ENCODE measurements at regions not wholly inside any gene's neighbourhood (a gene's known extent, or its start where the extent isn't known, plus 50 kb on each side); places are given as distances from the start of the nearest gene placed in this dataset.
"Not testable (repeated sequence)": the region's sequence is repeated elsewhere in the genome, so short reads cannot be mapped to it uniquely, and the experiment has no call there.

DNA sequence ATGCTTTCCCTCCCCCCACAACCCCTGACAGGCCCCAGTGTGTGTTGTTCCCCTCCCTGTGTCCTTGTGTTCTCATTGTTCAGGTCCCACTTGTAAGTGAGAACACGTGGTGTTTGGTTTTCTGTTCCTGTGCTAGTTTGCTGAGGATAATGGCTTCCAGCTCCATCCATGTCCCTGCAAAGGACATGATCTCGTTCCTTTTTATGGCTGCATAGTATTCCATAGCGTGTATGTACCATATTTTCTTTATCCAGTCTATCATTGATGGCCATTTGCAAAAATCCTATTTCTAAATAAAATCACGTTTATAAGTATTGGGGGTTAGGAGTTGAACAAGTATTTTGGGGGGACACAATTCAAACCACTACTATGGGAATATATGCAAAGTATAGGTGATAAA is 69.5 kb upstream of the TNP1 start:
- not testable (repeated sequence) for H3K4me3 ChIP-seq (ENCODE audit: low read depth in 1 of 5, low read length in 5 of 5); H3K9ac ChIP-seq (ENCODE audit: low read length in 5 of 5); H3K27ac ChIP-seq (ENCODE audit: low read depth, low read length); H3K36me3 ChIP-seq (ENCODE audit: control insufficient read depth in 5 of 5, insufficient read depth in 5 of 5, low read length in 5 of 5); H3K9me3 ChIP-seq (ENCODE audit: control insufficient read depth in 5 of 5, low read length in 5 of 5); H3K27me3 ChIP-seq (ENCODE audit: control insufficient read depth in 5 of 5, insufficient read depth in 4 of 5, low read length in 5 of 5)
- H3K4me1 ChIP-seq (ENCODE audit: control insufficient read depth in 5 of 5, insufficient read depth in 5 of 5, low read length in 5 of 5): peaks cover 0 to 22% (median 0%) of the 10 kb centered on the region in 5 donors

DNA sequence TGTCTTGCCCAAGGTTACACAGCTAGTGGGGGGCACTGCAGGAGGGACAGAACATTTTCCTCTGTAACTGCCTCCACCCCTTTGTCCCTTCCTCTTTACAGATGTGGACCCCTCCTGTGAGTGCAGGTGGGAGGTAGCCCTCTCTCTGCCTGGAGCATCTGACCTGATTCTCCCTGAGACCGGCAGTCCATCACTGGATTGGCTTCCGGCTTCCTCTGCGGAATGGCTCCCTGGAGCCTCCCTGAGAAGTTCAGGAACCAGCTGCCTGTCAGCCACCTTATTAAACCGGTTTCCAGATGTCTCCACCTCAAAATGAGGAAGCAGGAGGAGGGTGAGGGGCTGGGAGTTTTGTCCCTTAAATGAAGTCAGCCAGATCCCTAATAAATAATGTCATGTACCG is 67.3 kb upstream of the TNP1 start:
- Histone ChIP-seq H3K4me1 (ENCODE audit: control insufficient read depth in 5 of 5, insufficient read depth in 5 of 5, low read length in 5 of 5) (peaks cover 0 to 12% (median 0%) of the 10 kb centered on the region in 5 donors), H3K9me3 (ENCODE audit: control insufficient read depth in 5 of 5, low read length in 5 of 5) (no peaks in the 10 kb centered on the region), H3K36me3 (ENCODE audit: control insufficient read depth in 5 of 5, insufficient read depth in 5 of 5, low read length in 5 of 5) (no peaks in the 10 kb centered on the region), H3K9ac (ENCODE audit: low read length in 5 of 5) (no peak overlapping the region), H3K27ac (ENCODE audit: low read depth, low read length) (no peak overlapping the region), H3K4me3 (ENCODE audit: low read depth in 1 of 5, low read length in 5 of 5) (no peak overlapping the region), H3K27me3 (ENCODE audit: control insufficient read depth in 5 of 5, insufficient read depth in 4 of 5, low read length in 5 of 5) (peaks cover 0 to 2% (median 0%) of the 10 kb centered on the region in 5 donors)

DNA sequence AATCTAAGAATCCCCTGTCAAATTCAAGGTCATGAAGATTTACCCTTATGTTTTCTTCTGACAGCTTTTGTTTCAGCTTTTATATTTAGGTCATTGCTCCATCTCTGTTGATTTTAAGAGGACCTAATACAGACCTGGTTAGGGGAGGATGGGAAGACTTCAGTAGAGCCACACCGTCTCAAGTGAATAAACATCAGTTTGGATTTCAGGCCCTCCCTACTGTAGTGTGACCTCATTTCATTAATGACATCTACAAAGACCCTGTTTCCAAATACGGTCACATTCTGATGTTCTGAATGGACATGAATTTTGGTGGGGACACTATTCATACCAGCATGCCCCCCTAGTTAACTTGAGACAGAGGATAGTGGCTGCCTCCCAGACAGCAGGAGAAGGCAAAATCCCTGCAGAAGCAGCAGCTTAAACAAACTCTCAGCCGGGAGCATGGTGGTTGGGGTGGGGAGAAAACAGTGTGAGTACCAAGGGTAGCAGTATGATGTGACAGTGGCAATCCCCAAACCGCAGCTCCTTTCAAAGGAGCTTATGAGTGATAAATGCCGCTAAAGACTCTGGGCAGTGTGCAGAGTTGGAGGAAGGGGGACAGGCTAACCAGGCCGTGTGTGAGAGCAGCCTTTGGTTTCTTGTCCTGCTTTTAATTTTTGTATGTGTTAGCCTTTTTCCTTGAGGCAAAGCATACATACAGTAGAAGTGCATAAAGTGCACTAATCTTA is 65.9 kb upstream of the TNP1 start:
- H3K4me3 ChIP-seq (ENCODE audit: low read depth in 1 of 5, low read length in 5 of 5): no peak overlapping the region
- no peaks in the 10 kb centered on the region for H3K36me3 ChIP-seq (ENCODE audit: control insufficient read depth in 5 of 5, insufficient read depth in 5 of 5, low read length in 5 of 5)
- peaks cover 0 to 12% (median 0%) of the 10 kb centered on the region in 5 donors for H3K4me1 ChIP-seq (ENCODE audit: control insufficient read depth in 5 of 5, insufficient read depth in 5 of 5, low read length in 5 of 5)
- peaks cover 0 to 2% (median 0%) of the 10 kb centered on the region in 5 donors for H3K27me3 ChIP-seq (ENCODE audit: control insufficient read depth in 5 of 5, insufficient read depth in 4 of 5, low read length in 5 of 5)
- H3K9me3 ChIP-seq (ENCODE audit: control insufficient read depth in 5 of 5, low read length in 5 of 5): no peaks in the 10 kb centered on the region
- no peak overlapping the region for H3K27ac ChIP-seq (ENCODE audit: low read depth, low read length)
- no peak overlapping the region for H3K9ac ChIP-seq (ENCODE audit: low read length in 5 of 5)

GRCh38 chr2:216925006-216925405 is 65.1 kb upstream of the TNP1 start:
- Histone ChIP-seq H3K4me3 (ENCODE audit: low read depth in 1 of 5, low read length in 5 of 5) (no peak overlapping the region), H3K36me3 (ENCODE audit: control insufficient read depth in 5 of 5, insufficient read depth in 5 of 5, low read length in 5 of 5) (no peaks in the 10 kb centered on the region), H3K9ac (ENCODE audit: low read length in 5 of 5) (no peak overlapping the region), H3K9me3 (ENCODE audit: control insufficient read depth in 5 of 5, low read length in 5 of 5) (no peaks in the 10 kb centered on the region), H3K27me3 (ENCODE audit: control insufficient read depth in 5 of 5, insufficient read depth in 4 of 5, low read length in 5 of 5) (peaks cover 0 to 2% (median 0%) of the 10 kb centered on the region in 5 donors), H3K27ac (ENCODE audit: low read depth, low read length) (no peak overlapping the region), H3K4me1 (ENCODE audit: control insufficient read depth in 5 of 5, insufficient read depth in 5 of 5, low read length in 5 of 5) (peaks cover 0 to 13% (median 0%) of the 10 kb centered on the region in 5 donors)

DNA sequence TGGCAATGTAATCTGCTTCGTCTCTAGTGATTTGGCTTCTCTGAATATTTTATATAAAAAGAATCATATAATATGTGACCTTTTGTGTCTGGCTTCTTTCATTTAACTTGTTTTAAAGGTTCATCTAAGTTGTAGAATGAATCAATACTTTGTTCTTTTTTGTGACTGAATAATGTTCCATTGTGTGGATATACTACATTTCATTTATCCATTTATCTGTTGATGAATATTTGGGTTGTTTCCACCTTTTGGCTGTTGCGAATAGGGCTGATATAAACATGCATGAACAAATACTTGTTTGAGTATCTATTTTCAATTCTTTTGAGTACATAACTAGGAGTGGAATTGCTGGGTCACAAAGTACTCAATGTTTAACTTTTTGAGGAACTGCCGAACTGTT is 63.8 kb upstream of the TNP1 start:
- peaks cover 0 to 2% (median 0%) of the 10 kb centered on the region in 5 donors for H3K27me3 ChIP-seq (ENCODE audit: control insufficient read depth in 5 of 5, insufficient read depth in 4 of 5, low read length in 5 of 5)
- H3K4me3 ChIP-seq (ENCODE audit: low read depth in 1 of 5, low read length in 5 of 5): no peak overlapping the region
- H3K27ac ChIP-seq (ENCODE audit: low read depth, low read length): no peak overlapping the region
- H3K9me3 ChIP-seq (ENCODE audit: control insufficient read depth in 5 of 5, low read length in 5 of 5): no peaks in the 10 kb centered on the region
- no peak overlapping the region for H3K9ac ChIP-seq (ENCODE audit: low read length in 5 of 5)
- peaks cover 0 to 14% (median 0%) of the 10 kb centered on the region in 5 donors for H3K4me1 ChIP-seq (ENCODE audit: control insufficient read depth in 5 of 5, insufficient read depth in 5 of 5, low read length in 5 of 5)
- no peaks in the 10 kb centered on the region for H3K36me3 ChIP-seq (ENCODE audit: control insufficient read depth in 5 of 5, insufficient read depth in 5 of 5, low read length in 5 of 5)

GRCh38 chr2:216922175-216922780 is 62.4 kb upstream of the TNP1 start:
- H3K4me3 ChIP-seq (ENCODE audit: low read depth in 1 of 5, low read length in 5 of 5): no peak overlapping the region
- H3K36me3 ChIP-seq (ENCODE audit: control insufficient read depth in 5 of 5, insufficient read depth in 5 of 5, low read length in 5 of 5): no peaks in the 10 kb centered on the region
- H3K4me1 ChIP-seq (ENCODE audit: control insufficient read depth in 5 of 5, insufficient read depth in 5 of 5, low read length in 5 of 5): peaks cover 0 to 21% (median 6%) of the 10 kb centered on the region in 5 donors
- H3K27me3 ChIP-seq (ENCODE audit: control insufficient read depth in 5 of 5, insufficient read depth in 4 of 5, low read length in 5 of 5): peaks cover 0 to 4% (median 0%) of the 10 kb centered on the region in 5 donors
- H3K27ac ChIP-seq (ENCODE audit: low read depth, low read length): no peak overlapping the region
- H3K9ac ChIP-seq (ENCODE audit: low read length in 5 of 5): no peak overlapping the region
- no peaks in the 10 kb centered on the region for H3K9me3 ChIP-seq (ENCODE audit: control insufficient read depth in 5 of 5, low read length in 5 of 5)

DNA sequence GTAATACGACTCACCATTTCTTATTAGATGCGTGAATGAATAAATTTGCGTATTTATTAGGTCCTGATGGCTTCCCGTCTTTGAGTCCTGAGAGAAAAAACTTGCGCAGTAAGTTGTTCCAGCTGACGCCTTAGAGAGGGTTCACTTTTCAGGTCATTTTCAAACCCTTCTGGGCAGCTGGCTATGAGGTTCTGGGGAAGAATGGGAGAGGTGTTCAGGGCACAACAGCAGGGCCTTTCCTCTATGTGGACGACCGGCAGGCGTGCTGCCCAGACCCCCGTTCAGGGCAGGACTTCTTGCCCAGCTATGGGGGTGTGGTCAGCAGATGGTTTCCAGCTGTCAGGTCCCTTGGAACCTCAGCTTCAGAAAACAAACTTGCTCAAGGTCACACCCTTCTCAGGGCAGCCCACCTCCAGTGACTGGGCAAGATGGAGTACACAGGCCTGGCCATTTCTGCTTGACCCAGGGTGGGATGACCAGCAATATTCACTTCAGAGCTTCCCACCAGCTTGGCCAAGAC is 61.1 kb upstream of the TNP1 start:
- no peaks in the 10 kb centered on the region for H3K36me3 ChIP-seq (ENCODE audit: control insufficient read depth in 5 of 5, insufficient read depth in 5 of 5, low read length in 5 of 5)
- no peaks in the 10 kb centered on the region for H3K9me3 ChIP-seq (ENCODE audit: control insufficient read depth in 5 of 5, low read length in 5 of 5)
- H3K4me1 ChIP-seq (ENCODE audit: control insufficient read depth in 5 of 5, insufficient read depth in 5 of 5, low read length in 5 of 5): peaks cover 0 to 16% (median 6%) of the 10 kb centered on the region in 5 donors
- H3K27ac ChIP-seq (ENCODE audit: low read depth, low read length): no peak overlapping the region
- H3K4me3 ChIP-seq (ENCODE audit: low read depth in 1 of 5, low read length in 5 of 5): no peak overlapping the region
- peaks cover 0 to 8% (median 0%) of the 10 kb centered on the region in 5 donors for H3K27me3 ChIP-seq (ENCODE audit: control insufficient read depth in 5 of 5, insufficient read depth in 4 of 5, low read length in 5 of 5)
- H3K9ac ChIP-seq (ENCODE audit: low read length in 5 of 5): no peak overlapping the region

DNA sequence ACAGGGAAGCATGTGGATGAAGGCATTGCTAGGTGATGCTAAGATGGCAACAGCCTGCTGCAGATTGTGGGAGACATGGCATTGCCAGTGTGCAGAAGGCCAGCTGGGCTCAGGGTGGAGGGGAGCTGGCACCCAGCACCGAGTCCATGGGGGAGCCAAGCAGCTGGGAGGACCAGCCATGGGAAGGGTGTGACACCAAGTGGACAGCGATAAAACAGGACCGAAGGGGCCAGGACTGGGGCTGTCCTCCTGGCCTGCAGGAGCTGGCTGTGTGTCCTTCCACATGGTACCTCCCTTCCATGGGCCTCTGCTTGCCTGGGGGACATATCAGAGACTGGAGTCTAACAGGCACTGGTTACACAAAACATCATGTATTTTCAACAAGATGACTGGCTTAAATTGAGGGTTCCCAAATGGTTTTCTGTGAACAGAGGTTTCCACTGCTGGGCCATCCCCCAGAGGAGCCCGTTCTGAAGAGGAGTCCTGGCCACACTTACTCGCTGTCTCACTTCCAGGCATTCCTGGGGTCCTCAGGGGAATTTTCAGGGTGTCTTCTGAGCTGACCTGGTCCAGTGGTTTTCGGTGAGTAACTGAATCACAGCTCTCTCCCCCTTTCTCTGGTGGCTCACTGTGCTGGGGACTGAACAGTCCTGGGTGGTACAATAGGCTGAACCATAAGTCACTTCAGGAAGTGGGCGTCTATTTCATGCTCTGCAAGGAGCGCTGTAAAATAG is 60.4 kb upstream of the TNP1 start:
- no peak overlapping the region for H3K4me3 ChIP-seq (ENCODE audit: low read depth in 1 of 5, low read length in 5 of 5)
- peaks cover 0 to 7% (median 0%) of the 10 kb centered on the region in 5 donors for H3K27me3 ChIP-seq (ENCODE audit: control insufficient read depth in 5 of 5, insufficient read depth in 4 of 5, low read length in 5 of 5)
- no peaks in the 10 kb centered on the region for H3K36me3 ChIP-seq (ENCODE audit: control insufficient read depth in 5 of 5, insufficient read depth in 5 of 5, low read length in 5 of 5)
- no peaks in the 10 kb centered on the region for H3K9me3 ChIP-seq (ENCODE audit: control insufficient read depth in 5 of 5, low read length in 5 of 5)
- no peak overlapping the region for H3K27ac ChIP-seq (ENCODE audit: low read depth, low read length)
- no peak overlapping the region for H3K9ac ChIP-seq (ENCODE audit: low read length in 5 of 5)
- peaks cover 0 to 16% (median 6%) of the 10 kb centered on the region in 5 donors for H3K4me1 ChIP-seq (ENCODE audit: control insufficient read depth in 5 of 5, insufficient read depth in 5 of 5, low read length in 5 of 5)

DNA sequence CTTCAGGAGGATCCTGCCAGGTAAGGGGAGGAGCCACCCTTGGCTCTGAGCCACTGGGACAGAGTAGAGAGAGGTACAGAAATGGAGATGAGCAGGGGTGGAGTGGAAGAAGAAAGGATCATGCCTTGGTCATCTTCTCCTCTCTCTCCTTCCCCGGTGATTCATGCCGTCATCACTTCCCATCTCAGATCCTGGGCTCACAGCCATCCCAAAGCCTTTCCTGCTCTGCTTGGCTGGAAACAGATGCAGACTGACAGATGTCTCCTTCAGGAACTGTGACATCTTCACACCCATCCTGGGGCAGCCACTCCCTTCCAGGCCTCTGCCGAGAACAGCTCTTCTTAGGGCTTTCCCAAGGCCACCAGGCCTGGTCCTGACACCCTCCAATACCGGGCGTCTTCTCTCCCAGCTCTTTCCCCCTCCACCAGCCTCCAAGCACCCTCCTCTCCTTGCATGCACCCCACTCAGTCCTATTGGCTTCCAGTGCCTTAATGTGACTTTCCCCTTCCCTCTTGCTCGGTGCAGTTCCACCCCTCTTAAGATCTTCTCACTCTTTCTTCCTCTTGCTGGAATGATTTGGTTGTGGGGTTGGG is 58.3 kb upstream of the TNP1 start:
- H3K9ac ChIP-seq (ENCODE audit: low read length in 5 of 5): no peak overlapping the region
- H3K27me3 ChIP-seq (ENCODE audit: control insufficient read depth in 5 of 5, insufficient read depth in 4 of 5, low read length in 5 of 5): peaks cover 0 to 7% (median 0%) of the 10 kb centered on the region in 5 donors
- H3K9me3 ChIP-seq (ENCODE audit: control insufficient read depth in 5 of 5, low read length in 5 of 5): no peaks in the 10 kb centered on the region
- no peak overlapping the region for H3K4me3 ChIP-seq (ENCODE audit: low read depth in 1 of 5, low read length in 5 of 5)
- peaks cover 0 to 16% (median 6%) of the 10 kb centered on the region in 5 donors for H3K4me1 ChIP-seq (ENCODE audit: control insufficient read depth in 5 of 5, insufficient read depth in 5 of 5, low read length in 5 of 5)
- no peak overlapping the region for H3K27ac ChIP-seq (ENCODE audit: low read depth, low read length)
- no peaks in the 10 kb centered on the region for H3K36me3 ChIP-seq (ENCODE audit: control insufficient read depth in 5 of 5, insufficient read depth in 5 of 5, low read length in 5 of 5)
